Kidney (tissue), 13 donors: ENCODE measurements at regions not wholly inside any gene's neighbourhood (a gene's known extent, or its start where the extent isn't known, plus 50 kb on each side); places are given as distances from the start of the nearest gene placed in this dataset.

Experiments used
- DNase-seq, 5 donors: peaks; one replicate each; pipeline ENCODE4 v3.0.0-alpha.2; 2013 to 2020
- FAIRE-seq: peaks from 2 replicates; lab custom pipeline; 2012; peaks lifted over from hg19 to GRCh38; lab: Jason Lieb, UNC
- H3K27ac ChIP-seq, 2 donors: one replicate each; pipeline ENCODE4 v1.7.0; 2013; ENCODE audit warnings: low read depth in 2 of 2, low read length in 2 of 2, inconsistent platforms in 1 of 2
- H3K27me3 ChIP-seq: one replicate; pipeline ENCODE4 v1.7.1; 2013; ENCODE audit warnings: low read length, inconsistent platforms; ENCODE audit not compliant: control insufficient read depth, insufficient read depth
- H3K36me3 ChIP-seq, 3 donors: one replicate each; pipeline versions ENCODE4 v1.7.0 to v1.7.1; 2013; ENCODE audit warnings: low read length in 3 of 3, control low read depth in 1 of 3, inconsistent platforms in 1 of 3; ENCODE audit not compliant: insufficient read depth in 3 of 3, control insufficient read depth in 2 of 3
- H3K4me1 ChIP-seq, 3 donors: one replicate each; pipeline versions ENCODE4 v1.7.0 to v1.7.1; 2013; ENCODE audit warnings: low read length in 3 of 3, inconsistent platforms in 1 of 3, low read depth in 1 of 3; ENCODE audit not compliant: control insufficient read depth in 2 of 3, insufficient read depth in 2 of 3
- H3K4me3 ChIP-seq, 3 donors: one replicate each; pipeline versions ENCODE4 v1.7.0 to v1.8.1; 2013; ENCODE audit warnings: low read length in 3 of 3, control low read depth in 1 of 3, inconsistent platforms in 1 of 3
- H3K9ac ChIP-seq, 3 donors: one replicate each; pipeline versions ENCODE4 v1.7.0 to v1.7.1; 2013; ENCODE audit warnings: low read length in 3 of 3, control low read depth in 1 of 3, inconsistent platforms in 1 of 3
- H3K9me3 ChIP-seq, 3 donors: one replicate each; pipeline versions ENCODE4 v1.7.0 to v1.7.1; 2013; ENCODE audit warnings: low read length in 3 of 3, control low read depth in 1 of 3, inconsistent platforms in 1 of 3; ENCODE audit not compliant: control insufficient read depth in 2 of 3, insufficient read depth in 1 of 3
- intact Hi-C: fragments of 100-400 bp; cut with DNase I; formaldehyde crosslinking; loops from one replicate; pipeline ENCODE4 v1.11.1; 2022
- TF ChIP-seq, protein P1 (sequence below): IDR thresholded peaks from 3 replicates; pipeline ENCODE4 v1.5.1; 2012; ENCODE audit warnings: mild to moderate bottlenecking, moderate library complexity, borderline replicate concordance; ENCODE audit not compliant: insufficient read depth; ENCODE audit errors: extremely low read depth
- donor health status: control.
- donor health status: control.
- donor health status: control.
- donor health status: control.
- donor health status: control.
- donor health status: DM: yes; HTN: yes; CAD: no.
- donor health status: Normal renal cell carcinoma (clear cell type).

DNA sequence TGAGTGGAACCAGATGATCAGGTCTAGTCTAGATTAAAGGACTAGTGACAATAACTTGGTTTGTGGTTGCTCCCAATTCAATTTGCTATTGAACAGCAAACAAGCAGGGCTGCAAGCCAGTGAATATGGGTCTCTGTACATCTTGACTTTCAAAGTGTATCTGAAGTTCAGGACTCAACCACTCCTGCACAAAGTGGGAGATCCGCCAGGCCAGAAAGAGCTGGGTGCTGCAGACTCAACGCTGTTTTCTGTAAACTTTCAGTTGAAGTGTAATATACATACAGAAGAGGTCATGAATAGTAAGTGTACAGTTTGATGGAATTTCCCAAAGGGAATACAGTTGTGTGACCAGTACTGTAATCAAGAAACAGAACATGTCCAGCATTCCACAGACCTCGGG is 416.6 kb downstream of the RPS24 start:
- Histone ChIP-seq H3K4me3 (no peak overlapping the region), H3K27ac (no peak overlapping the region), H3K36me3 (no peaks in the 10 kb centered on the region), H3K4me1 (peaks cover 0 to 3% (median 0%) of the 10 kb centered on the region in 3 donors), H3K9me3 (no peaks in the 10 kb centered on the region), H3K9ac (no peak overlapping the region), H3K27me3 (no peaks in the 10 kb centered on the region)
- FAIRE-seq = no peak
- TF ChIP-seq, protein P1, sequence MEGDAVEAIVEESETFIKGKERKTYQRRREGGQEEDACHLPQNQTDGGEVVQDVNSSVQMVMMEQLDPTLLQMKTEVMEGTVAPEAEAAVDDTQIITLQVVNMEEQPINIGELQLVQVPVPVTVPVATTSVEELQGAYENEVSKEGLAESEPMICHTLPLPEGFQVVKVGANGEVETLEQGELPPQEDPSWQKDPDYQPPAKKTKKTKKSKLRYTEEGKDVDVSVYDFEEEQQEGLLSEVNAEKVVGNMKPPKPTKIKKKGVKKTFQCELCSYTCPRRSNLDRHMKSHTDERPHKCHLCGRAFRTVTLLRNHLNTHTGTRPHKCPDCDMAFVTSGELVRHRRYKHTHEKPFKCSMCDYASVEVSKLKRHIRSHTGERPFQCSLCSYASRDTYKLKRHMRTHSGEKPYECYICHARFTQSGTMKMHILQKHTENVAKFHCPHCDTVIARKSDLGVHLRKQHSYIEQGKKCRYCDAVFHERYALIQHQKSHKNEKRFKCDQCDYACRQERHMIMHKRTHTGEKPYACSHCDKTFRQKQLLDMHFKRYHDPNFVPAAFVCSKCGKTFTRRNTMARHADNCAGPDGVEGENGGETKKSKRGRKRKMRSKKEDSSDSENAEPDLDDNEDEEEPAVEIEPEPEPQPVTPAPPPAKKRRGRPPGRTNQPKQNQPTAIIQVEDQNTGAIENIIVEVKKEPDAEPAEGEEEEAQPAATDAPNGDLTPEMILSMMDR = no peak
- DNase-seq = peak in 1 of 5 donors; percentile 0
- intact Hi-C loops = no loop called here

DNA sequence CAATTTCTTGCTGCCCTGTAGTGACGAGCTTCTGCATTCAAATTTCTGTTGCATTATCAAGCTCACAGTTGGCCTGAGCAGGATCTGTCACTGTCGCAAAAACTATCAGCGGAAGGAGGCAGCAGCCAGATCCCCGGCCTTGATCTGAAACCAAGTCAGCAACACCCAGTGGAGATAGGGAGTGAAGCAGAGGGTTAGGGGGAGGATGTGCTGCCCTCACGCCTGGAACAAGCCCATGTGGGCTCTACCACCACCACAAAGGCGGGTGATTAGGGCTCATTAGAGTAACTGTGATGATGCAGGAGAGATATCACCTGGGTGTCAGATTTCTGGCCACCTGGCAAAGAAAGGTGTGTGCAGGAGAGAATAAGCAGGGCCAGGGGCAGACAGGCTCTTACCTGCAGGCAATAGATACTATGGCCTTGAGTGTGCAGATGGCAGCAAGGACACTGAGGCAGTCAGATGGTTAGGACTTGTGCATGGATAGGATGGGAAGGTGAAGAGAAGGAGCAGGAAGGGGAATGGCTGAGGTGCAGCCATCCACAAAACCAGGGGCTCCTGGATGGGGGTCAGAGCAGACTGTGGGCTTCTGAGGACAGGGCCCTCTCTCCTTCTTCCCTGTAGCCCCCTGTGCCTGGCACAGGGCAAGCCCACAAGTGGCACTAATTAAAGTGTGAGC is 417.3 kb downstream of the RPS24 start:
- Histone ChIP-seq H3K36me3 (no peaks in the 10 kb centered on the region), H3K9ac (no peak overlapping the region), H3K4me3 (no peak overlapping the region), H3K27me3 (no peaks in the 10 kb centered on the region), H3K9me3 (no peaks in the 10 kb centered on the region), H3K27ac (no peak overlapping the region), H3K4me1 (peaks cover 0 to 3% (median 0%) of the 10 kb centered on the region in 3 donors)
- TF ChIP-seq, protein P1 = no peak
- DNase-seq = no peak
- intact Hi-C loops = no loop called here
- no peak for FAIRE-seq

DNA sequence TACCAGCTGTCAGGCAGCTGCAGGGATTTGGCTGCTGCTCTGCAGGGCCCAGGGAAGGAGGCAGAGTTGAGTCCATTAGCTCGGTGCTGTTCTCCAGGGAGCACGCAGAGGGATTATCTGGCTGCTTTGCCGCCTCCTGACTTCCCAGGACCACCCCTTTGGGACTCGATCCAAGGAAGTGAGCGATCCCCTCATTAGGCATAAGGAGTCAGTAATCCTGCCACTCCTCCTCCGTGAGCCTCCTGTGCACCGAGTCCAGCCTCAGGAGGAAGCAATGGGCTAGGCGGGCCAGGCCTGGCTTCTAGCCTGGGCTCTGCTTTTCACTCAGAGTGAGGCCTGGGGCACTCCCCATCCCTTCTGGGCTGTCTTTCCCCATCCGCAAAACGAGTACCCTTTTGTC is 417.9 kb downstream of the RPS24 start:
- intact Hi-C loops = no loop called here
- peaks cover 0 to 3% (median 0%) of the 10 kb centered on the region in 3 donors for H3K4me1 ChIP-seq
- FAIRE-seq = no peak
- peak in 2 of 5 donors; percentile 36 to 60 for DNase-seq
- H3K36me3 ChIP-seq = no peaks in the 10 kb centered on the region
- no peak overlapping the region for H3K4me3 ChIP-seq
- TF ChIP-seq, protein P1 = no peak
- H3K27me3 ChIP-seq = no peaks in the 10 kb centered on the region
- H3K9ac ChIP-seq = no peak overlapping the region
- no peaks in the 10 kb centered on the region for H3K9me3 ChIP-seq
- no peak overlapping the region for H3K27ac ChIP-seq
